Bronchial epithelial cell (primary cell): ENCODE measurements at regions not wholly inside any gene's neighbourhood (a gene's known extent, or its start where the extent isn't known, plus 50 kb on each side); places are given as distances from the start of the nearest gene placed in this dataset.
A peak's percentile ranks its signal among the peaks of the same experiment; 100 is the strongest.
"Not testable (repeated sequence)": the region's sequence is repeated elsewhere in the genome, so short reads cannot be mapped to it uniquely, and the experiment has no call there.

Experiments used
- DNase-seq: peaks from one replicate; pipeline ENCODE4 v3.0.0-alpha.2; 2010; ENCODE audit warnings: low read depth
- FAIRE-seq: peaks from 2 replicates; lab custom pipeline; 2011; peaks lifted over from hg19 to GRCh38; lab: Jason Lieb, UNC
- H3K27me3 ChIP-seq: 2 replicates; pipeline ENCODE4 v1.5.1; 2011; ENCODE audit warnings: low read length; ENCODE audit not compliant: control insufficient read depth, insufficient read depth
- H3K36me3 ChIP-seq: 2 replicates; pipeline ENCODE4 v1.5.1; 2011; ENCODE audit warnings: low read length; ENCODE audit not compliant: control insufficient read depth, insufficient read depth
- H3K4me3 ChIP-seq: 2 replicates; pipeline ENCODE4 v1.5.1; 2011; ENCODE audit warnings: mild to moderate bottlenecking, low read depth, low read length, control low read depth
- CTCF ChIP-seq: IDR thresholded peaks from 2 replicates; pipeline ENCODE4 v1.5.1; 2011; ENCODE audit warnings: mild to moderate bottlenecking, moderate library complexity, low read length, control low read depth, inconsistent platforms; ENCODE audit not compliant: insufficient read depth, severe bottlenecking

- H3K36me3 ChIP-seq: no peaks in the 10 kb centered on the region
- DNase-seq (no peak), FAIRE-seq (no peak)
- H3K4me3 ChIP-seq: no peak overlapping the region
- no peaks in the 10 kb centered on the region for H3K27me3 ChIP-seq
- no peak for TF ChIP-seq CTCF
Observed at GRCh38 chr2:224174521-224174920, 135.4 kb upstream of the SERPINE2 start.

GRCh38 chr2:224173933-224174332 lies 134.8 kb upstream of the SERPINE2 start:
- Histone ChIP-seq H3K36me3 (no peaks in the 10 kb centered on the region), H3K27me3 (no peaks in the 10 kb centered on the region), H3K4me3 (no peak overlapping the region)
- no peak for TF ChIP-seq CTCF
- no peak for DNase-seq
- no peak for FAIRE-seq

- no peak for TF ChIP-seq CTCF
- Histone ChIP-seq H3K27me3 (no peaks in the 10 kb centered on the region), H3K36me3 (no peaks in the 10 kb centered on the region), H3K4me3 (no peak overlapping the region)
- FAIRE-seq (no peak), DNase-seq (no peak)
Observed at GRCh38 chr2:224173210-224173609, 134.1 kb upstream of the SERPINE2 start.

- Histone ChIP-seq H3K27me3 (no peaks in the 10 kb centered on the region), H3K4me3 (no peak overlapping the region), H3K36me3 (no peaks in the 10 kb centered on the region)
- DNase-seq (no peak), FAIRE-seq (peak; percentile 60)
- no peak for TF ChIP-seq CTCF
Observed at GRCh38 chr2:224171226-224171625, 132.1 kb upstream of the SERPINE2 start.

GRCh38 chr2:224169847-224170246 lies 130.8 kb upstream of the SERPINE2 start:
- TF ChIP-seq CTCF: no peak
- FAIRE-seq: no peak

GRCh38 chr2:224167781-224168180 lies 128.7 kb upstream of the SERPINE2 start:
- FAIRE-seq, H3K27me3 ChIP-seq, DNase-seq, H3K4me3 ChIP-seq, H3K36me3 ChIP-seq: not testable (repeated sequence)

More at GRCh38 chr2:224169847-224170246, 130.8 kb upstream of the SERPINE2 start:
- no peak for DNase-seq
- no peaks in the 10 kb centered on the region for H3K36me3 ChIP-seq
- H3K27me3 ChIP-seq: no peaks in the 10 kb centered on the region
- no peak overlapping the region for H3K4me3 ChIP-seq
